ENCODE measurements at regions not wholly inside any gene's neighbourhood (a gene's known extent, or its start where the extent isn't known, plus 50 kb on each side); places are given as distances from the start of the nearest gene placed in this dataset.

- DNase-seq (ENCODE audit: low spot score): no peak
Measured at GRCh38 chr6:170135821-170136471, 154.9 kb downstream of the DLL1 start.

- DNase-seq (ENCODE audit: low spot score): no peak
Measured at GRCh38 chr6:170135461-170135820, 155.4 kb downstream of the DLL1 start.

GRCh38 chr6:170134471-170135440, 156.1 kb downstream of the DLL1 start:
- DNase-seq (ENCODE audit: low spot score): no peak

- no peak for DNase-seq (ENCODE audit: low spot score)
Measured at GRCh38 chr6:170134031-170134470, 156.8 kb downstream of the DLL1 start.

GRCh38 chr6:170132561-170132991, 158.3 kb downstream of the DLL1 start:
- no peak for DNase-seq (ENCODE audit: low spot score)

- no peak for DNase-seq (ENCODE audit: low spot score)
Measured at GRCh38 chr6:170132011-170132521, 158.8 kb downstream of the DLL1 start.

- no peak for DNase-seq (ENCODE audit: low spot score)
Measured at GRCh38 chr6:170131351-170131750, 159.5 kb downstream of the DLL1 start.

- DNase-seq (ENCODE audit: low spot score): no peak
Measured at GRCh38 chr6:170130771-170131241, 160.1 kb downstream of the DLL1 start.

- DNase-seq (ENCODE audit: low spot score): no peak
Measured at GRCh38 chr6:170130201-170130621, 160.7 kb downstream of the DLL1 start.

GRCh38 chr6:170129691-170130171, 161.1 kb downstream of the DLL1 start:
- no peak for DNase-seq (ENCODE audit: low spot score)

GRCh38 chr6:170128811-170129681, 161.8 kb downstream of the DLL1 start:
- no peak for DNase-seq (ENCODE audit: low spot score)

GRCh38 chr6:170128346-170128745, 162.5 kb downstream of the DLL1 start:
- DNase-seq (ENCODE audit: low spot score): no peak

- DNase-seq (ENCODE audit: low spot score): no peak
Measured at GRCh38 chr6:170127151-170127550, 163.7 kb downstream of the DLL1 start.

GRCh38 chr6:170125456-170126300, 165.2 kb downstream of the DLL1 start:
- DNase-seq (ENCODE audit: low spot score): no peak

GRCh38 chr6:170124836-170125235, 166.0 kb downstream of the DLL1 start:
- no peak for DNase-seq (ENCODE audit: low spot score)

GRCh38 chr6:170124150-170124549, 166.7 kb downstream of the DLL1 start:
- DNase-seq (ENCODE audit: low spot score): no peak

GRCh38 chr6:170122651-170123050, 168.2 kb downstream of the DLL1 start:
- no peak for DNase-seq (ENCODE audit: low spot score)

- no peak for DNase-seq (ENCODE audit: low spot score)
Measured at GRCh38 chr6:170117111-170117972, 173.5 kb downstream of the DLL1 start.

GRCh38 chr6:170116636-170117035, 174.2 kb downstream of the DLL1 start:
- no peak for DNase-seq (ENCODE audit: low spot score)
